ENCODE measurements at regions not wholly inside any gene's neighbourhood (a gene's known extent, or its start where the extent isn't known, plus 50 kb on each side); places are given as distances from the start of the nearest gene placed in this dataset.
A peak's percentile ranks its signal among the peaks of the same experiment; 100 is the strongest.

DNA sequence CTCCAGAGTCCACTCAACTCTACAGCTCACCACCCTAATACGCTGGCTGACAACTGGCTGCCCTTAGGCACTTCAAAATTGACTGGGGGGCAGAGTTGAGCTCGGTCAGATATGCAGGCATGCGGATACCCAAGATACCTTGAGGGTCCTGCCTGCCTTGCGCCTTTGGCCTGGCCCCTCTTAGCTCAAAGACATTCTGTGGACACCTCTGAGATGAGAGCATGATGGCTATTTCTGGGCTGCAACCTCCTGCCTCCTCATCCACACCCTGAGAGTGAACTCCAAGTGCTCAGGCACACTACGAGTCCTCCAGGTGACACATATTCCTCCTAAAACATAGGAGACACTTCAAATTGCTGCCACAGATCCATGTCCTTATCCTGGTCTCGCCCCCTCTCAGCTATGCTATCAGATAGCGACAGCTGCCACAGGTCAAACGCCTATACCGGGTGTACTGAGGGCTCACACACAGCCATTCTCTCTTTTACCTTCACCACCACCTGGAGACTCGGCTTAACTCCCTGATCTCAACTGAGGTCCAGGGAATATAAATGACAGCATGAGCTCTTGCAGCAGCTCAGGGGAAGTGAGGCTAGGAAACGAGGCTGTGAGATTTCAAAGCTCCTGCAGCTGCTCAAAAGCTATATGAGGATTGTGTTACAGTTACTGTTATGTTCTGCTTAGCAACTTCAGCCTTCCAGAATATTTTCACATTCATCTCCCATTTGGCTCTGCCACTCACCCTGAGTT, 60.5 kb upstream of the TEX51 start:
- Histone ChIP-seq H3K36me3 (no peaks in the 10 kb centered on the region), H3K27ac (no peak overlapping the region), H3K27me3 (no peaks in the 10 kb centered on the region), H3K4me1 (no peaks in the 10 kb centered on the region), H3K9me3 (no peaks in the 10 kb centered on the region), H3K4me3 (no peak overlapping the region)
- intact Hi-C loops (cut with DNase I), result no loop called here
- TF ChIP-seq, protein P1, sequence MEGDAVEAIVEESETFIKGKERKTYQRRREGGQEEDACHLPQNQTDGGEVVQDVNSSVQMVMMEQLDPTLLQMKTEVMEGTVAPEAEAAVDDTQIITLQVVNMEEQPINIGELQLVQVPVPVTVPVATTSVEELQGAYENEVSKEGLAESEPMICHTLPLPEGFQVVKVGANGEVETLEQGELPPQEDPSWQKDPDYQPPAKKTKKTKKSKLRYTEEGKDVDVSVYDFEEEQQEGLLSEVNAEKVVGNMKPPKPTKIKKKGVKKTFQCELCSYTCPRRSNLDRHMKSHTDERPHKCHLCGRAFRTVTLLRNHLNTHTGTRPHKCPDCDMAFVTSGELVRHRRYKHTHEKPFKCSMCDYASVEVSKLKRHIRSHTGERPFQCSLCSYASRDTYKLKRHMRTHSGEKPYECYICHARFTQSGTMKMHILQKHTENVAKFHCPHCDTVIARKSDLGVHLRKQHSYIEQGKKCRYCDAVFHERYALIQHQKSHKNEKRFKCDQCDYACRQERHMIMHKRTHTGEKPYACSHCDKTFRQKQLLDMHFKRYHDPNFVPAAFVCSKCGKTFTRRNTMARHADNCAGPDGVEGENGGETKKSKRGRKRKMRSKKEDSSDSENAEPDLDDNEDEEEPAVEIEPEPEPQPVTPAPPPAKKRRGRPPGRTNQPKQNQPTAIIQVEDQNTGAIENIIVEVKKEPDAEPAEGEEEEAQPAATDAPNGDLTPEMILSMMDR (IDR thresholded peaks at IDR 0.05), result no peak
- DNase-seq (no peak), ATAC-seq (no peak)

DNA sequence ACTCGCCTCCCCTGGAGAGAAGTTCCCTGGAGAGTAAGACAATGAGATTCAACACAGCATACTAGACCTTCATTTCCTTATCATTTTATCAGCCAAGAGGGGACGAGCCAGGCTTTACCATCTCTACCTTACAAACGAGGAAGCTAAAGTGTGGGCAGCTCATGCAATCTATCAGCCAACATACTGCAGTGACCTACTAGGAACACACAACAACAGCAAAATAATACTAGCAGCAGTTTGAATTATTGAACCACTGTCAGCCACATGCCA, 60.0 kb upstream of the TEX51 start:
- intact Hi-C loops (cut with DNase I), result no loop called here
- Histone ChIP-seq H3K4me1 (no peaks in the 10 kb centered on the region), H3K4me3 (no peak overlapping the region), H3K9me3 (no peaks in the 10 kb centered on the region), H3K27ac (no peak overlapping the region), H3K36me3 (no peaks in the 10 kb centered on the region), H3K27me3 (no peaks in the 10 kb centered on the region)
- ATAC-seq, result no peak
- TF ChIP-seq, protein P1 (IDR thresholded peaks at IDR 0.05), result no peak
- no peak for DNase-seq

DNA sequence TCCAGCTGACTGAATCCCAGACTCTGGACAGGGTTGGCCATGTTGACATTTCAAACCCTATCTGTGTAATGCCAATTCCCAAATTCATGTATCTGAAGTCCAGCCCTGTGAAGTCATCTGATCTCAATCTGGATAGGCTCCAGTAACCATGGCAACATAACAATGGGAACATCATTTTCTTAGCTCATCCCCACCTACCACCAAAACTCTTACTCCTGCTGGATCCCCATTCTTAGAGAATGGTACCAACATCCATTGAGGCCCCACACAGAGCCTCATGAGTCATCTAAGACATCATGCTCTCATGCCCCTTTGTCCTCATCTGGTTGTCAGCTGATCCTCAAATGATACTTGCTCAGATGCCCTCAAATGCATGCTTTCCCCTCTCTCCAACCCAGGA, 58.9 kb upstream of the TEX51 start:
- intact Hi-C loops (cut with DNase I), result no loop called here
- H3K4me3 ChIP-seq, result no peak overlapping the region
- H3K9me3 ChIP-seq, result no peaks in the 10 kb centered on the region
- no peaks in the 10 kb centered on the region for H3K36me3 ChIP-seq
- TF ChIP-seq, protein P1 (IDR thresholded peaks at IDR 0.05), result no peak
- no peaks in the 10 kb centered on the region for H3K4me1 ChIP-seq
- H3K27ac ChIP-seq, result no peak overlapping the region
- H3K27me3 ChIP-seq, result no peaks in the 10 kb centered on the region
- no peak for ATAC-seq
- peak in 1 of 4 donors; percentile 8 for DNase-seq

DNA sequence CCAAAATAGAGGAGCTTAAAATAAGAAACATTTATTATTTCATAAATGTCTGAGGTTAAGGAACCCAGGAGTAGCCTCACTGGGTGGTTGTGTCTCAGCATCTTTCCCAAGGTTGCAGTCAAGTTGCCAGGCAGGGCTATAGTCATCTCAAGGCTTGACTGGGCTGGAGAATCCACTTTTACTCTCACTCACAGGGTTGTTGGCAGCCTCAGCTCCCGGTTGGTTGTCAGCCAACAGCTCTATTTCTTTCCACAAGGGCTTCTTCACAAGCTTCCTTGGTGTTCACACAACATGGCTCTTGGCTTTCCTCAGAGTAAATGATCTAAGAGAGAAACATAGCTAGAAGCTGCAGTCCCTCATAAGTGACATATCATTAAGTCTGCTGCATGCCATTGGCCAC, 55.6 kb upstream of the TEX51 start:
- Histone ChIP-seq H3K27ac (no peak overlapping the region), H3K9me3 (no peaks in the 10 kb centered on the region), H3K4me1 (no peaks in the 10 kb centered on the region), H3K36me3 (no peaks in the 10 kb centered on the region), H3K4me3 (no peak overlapping the region), H3K27me3 (no peaks in the 10 kb centered on the region)
- TF ChIP-seq, protein P1 (IDR thresholded peaks at IDR 0.05), result no peak
- no peak for DNase-seq
- ATAC-seq, result no peak
- intact Hi-C loops (cut with DNase I), result no loop called here

DNA sequence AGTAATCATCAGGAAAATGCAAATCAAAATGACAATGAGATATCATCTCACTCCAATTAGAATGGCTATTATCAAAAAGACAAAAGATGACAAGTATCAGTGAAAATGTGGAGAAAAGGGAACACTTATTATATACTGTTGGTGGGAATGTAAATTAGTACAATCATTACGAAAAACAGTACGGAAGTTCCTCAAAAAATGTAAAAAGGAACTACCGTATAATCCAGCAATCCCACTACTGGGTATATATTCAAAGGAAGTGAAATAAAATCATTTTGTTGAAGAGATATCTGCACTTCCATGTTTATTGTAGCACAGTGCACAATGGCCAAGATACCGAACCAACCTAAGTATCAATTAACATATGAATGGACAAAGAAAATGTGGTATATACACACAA, 52.4 kb upstream of the TEX51 start:
- TF ChIP-seq, protein P1 (IDR thresholded peaks at IDR 0.05), result no peak
- ATAC-seq (no peak), DNase-seq (no peak)
- Histone ChIP-seq H3K27me3 (no peaks in the 10 kb centered on the region), H3K4me3 (no peak overlapping the region), H3K9me3 (no peaks in the 10 kb centered on the region), H3K4me1 (no peaks in the 10 kb centered on the region), H3K27ac (no peak overlapping the region), H3K36me3 (no peaks in the 10 kb centered on the region)
- intact Hi-C loops (cut with DNase I), result no loop called here
